PC-9 (cell line): ENCODE measurements at regions not wholly inside any gene's neighbourhood (a gene's known extent, or its start where the extent isn't known, plus 50 kb on each side); places are given as distances from the start of the nearest gene placed in this dataset.

Source experiments
- BruUV-seq: library from RNA; stranded (reverse); fragments of 400-500 nt; replicated peaks from 2 replicates; lab custom pipeline; 2021; lab: Mats Ljungman, UMichigan
- CTCF ChIA-PET: fragments of 300-600 bp; sonication (Branson Sonifier 250); formaldehyde crosslinking; loops from one replicate; lab custom pipeline; 2022; ENCODE audit warnings: antibody characterized with exemption; lab: Charles Lee
- POLR2A ChIA-PET: fragments of 300-600 bp; sonication (Branson Sonifier 250); formaldehyde crosslinking; loops from one replicate; lab custom pipeline; 2022; ENCODE audit warnings: antibody characterized with exemption; ENCODE audit not compliant: unreplicated experiment; lab: Charles Lee
- DNase-seq, 2 experiments: peaks; one replicate each; pipeline versions ENCODE4 v3.0.0 to v3.0.0-alpha.2; 2015 to 2022; ENCODE audit warnings: mixed read lengths in 1 of 2
- H2AFZ ChIP-seq: fragments of 200-600 bp; sonication (generic); 2 replicates; pipeline ENCODE4 v1.8.1; 2017; ENCODE audit warnings: antibody characterized with exemption
- H3F3A ChIP-seq: fragments of 200-600 bp; sonication (generic); 2 replicates; pipeline ENCODE4 v1.8.1; 2017; ENCODE audit warnings: antibody characterized with exemption, mild to moderate bottlenecking, low read depth; ENCODE audit not compliant: insufficient read depth
- H3K27ac ChIP-seq: fragments of 200-600 bp; sonication (generic); 2 replicates; pipeline ENCODE4 v1.6.1; 2016; ENCODE audit warnings: mixed run types
- H3K27me3 ChIP-seq: fragments of 200-600 bp; sonication (generic); 2 replicates; pipeline ENCODE4 v1.6.1; 2016; ENCODE audit warnings: low read depth, mixed run types; ENCODE audit not compliant: insufficient read depth
- H3K36me3 ChIP-seq: fragments of 200-600 bp; sonication (generic); 2 replicates; pipeline ENCODE4 v1.6.1; 2016; ENCODE audit warnings: low read depth, mixed run types
- H3K4me1 ChIP-seq: fragments of 200-600 bp; sonication (generic); replicated peaks from 2 replicates; pipeline ENCODE4 v1.6.1; 2016; ENCODE audit warnings: mixed run types; ENCODE audit not compliant: insufficient read depth
- H3K4me2 ChIP-seq: fragments of 200-600 bp; sonication (generic); 2 replicates; pipeline ENCODE4 v1.6.1; 2017; ENCODE audit warnings: mixed run types
- H3K4me3 ChIP-seq: fragments of 200-600 bp; sonication (generic); 2 replicates; pipeline ENCODE4 v1.6.1; 2016; ENCODE audit warnings: mixed run types
- H3K79me2 ChIP-seq: fragments of 200-600 bp; sonication (generic); 2 replicates; pipeline ENCODE4 v1.6.1; 2017; ENCODE audit warnings: low read depth, mixed run types
- H3K9me2 ChIP-seq: fragments of 200-600 bp; sonication (generic); 2 replicates; pipeline ENCODE4 v1.8.1; 2017; ENCODE audit warnings: mild to moderate bottlenecking; ENCODE audit not compliant: insufficient read depth
- H3K9me3 ChIP-seq: fragments of 200-600 bp; sonication (generic); 2 replicates; pipeline ENCODE4 v1.8.1; 2016; ENCODE audit warnings: low read depth; ENCODE audit not compliant: insufficient read depth
- H4K20me1 ChIP-seq: fragments of 200-600 bp; sonication (generic); 2 replicates; pipeline ENCODE4 v1.8.1; 2017; ENCODE audit not compliant: insufficient read depth
- EZH2 ChIP-seq: fragments of 200-600 bp; sonication (generic); IDR thresholded peaks from 2 replicates; pipeline ENCODE4 v1.8.0; 2017; ENCODE audit warnings: antibody characterized with exemption, low read depth
- intact Hi-C: fragments of 100-400 bp; cut with micrococcal nuclease; formaldehyde crosslinking; loops from one replicate; pipeline ENCODE4 v1.10.0; 2022; ENCODE audit not compliant: unreplicated experiment
- TF ChIP-seq, protein P1 (sequence below): fragments of 200-600 bp; sonication (generic); conservative IDR thresholded peaks from 2 replicates; pipeline ENCODE4 v1.6.1; 2017; ENCODE audit warnings: mixed run types, antibody characterized with exemption, mild to moderate bottlenecking, moderate library complexity

DNA sequence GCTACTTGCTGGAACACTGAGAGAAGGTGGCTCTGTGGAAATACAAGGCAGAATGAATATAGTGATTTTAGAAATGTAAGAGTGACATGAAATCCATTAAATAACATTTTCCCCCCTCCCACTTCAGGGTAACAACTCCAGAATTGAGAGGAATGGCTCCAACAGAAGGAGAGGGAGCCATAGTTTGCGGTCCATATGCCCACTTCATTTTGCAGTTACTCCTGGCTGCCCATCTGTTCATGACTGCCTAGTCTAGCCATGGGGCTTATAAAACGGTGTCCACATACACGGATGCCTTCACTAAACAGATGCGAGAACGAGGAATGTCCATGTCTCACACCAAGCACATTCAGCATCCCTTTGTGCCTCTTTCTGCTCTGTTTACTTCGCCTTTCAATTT is 186.7 kb downstream of the TMEM38B start:
- H3K4me3 ChIP-seq: no peak overlapping the region
- H3K27ac ChIP-seq: no peak overlapping the region
- H3K4me1 ChIP-seq: no peaks in the 10 kb centered on the region
- no peaks in the 10 kb centered on the region for H3K27me3 ChIP-seq
- no peaks in the 10 kb centered on the region for H3K9me3 ChIP-seq
- H3K36me3 ChIP-seq: no peaks in the 10 kb centered on the region
- BruUV-seq: no TSS peak
- DNase-seq: no peak
- POLR2A ChIA-PET: no interaction called here
- TF ChIP-seq, protein P1, sequence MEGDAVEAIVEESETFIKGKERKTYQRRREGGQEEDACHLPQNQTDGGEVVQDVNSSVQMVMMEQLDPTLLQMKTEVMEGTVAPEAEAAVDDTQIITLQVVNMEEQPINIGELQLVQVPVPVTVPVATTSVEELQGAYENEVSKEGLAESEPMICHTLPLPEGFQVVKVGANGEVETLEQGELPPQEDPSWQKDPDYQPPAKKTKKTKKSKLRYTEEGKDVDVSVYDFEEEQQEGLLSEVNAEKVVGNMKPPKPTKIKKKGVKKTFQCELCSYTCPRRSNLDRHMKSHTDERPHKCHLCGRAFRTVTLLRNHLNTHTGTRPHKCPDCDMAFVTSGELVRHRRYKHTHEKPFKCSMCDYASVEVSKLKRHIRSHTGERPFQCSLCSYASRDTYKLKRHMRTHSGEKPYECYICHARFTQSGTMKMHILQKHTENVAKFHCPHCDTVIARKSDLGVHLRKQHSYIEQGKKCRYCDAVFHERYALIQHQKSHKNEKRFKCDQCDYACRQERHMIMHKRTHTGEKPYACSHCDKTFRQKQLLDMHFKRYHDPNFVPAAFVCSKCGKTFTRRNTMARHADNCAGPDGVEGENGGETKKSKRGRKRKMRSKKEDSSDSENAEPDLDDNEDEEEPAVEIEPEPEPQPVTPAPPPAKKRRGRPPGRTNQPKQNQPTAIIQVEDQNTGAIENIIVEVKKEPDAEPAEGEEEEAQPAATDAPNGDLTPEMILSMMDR: no peak
- no peak for TF ChIP-seq EZH2
- intact Hi-C loops: loop anchor here (1.0 kb wide), 1 partner anchor 272 kb away; no protein-coding TSS in a partner anchor
- no peaks in the 10 kb centered on the region for H3F3A ChIP-seq
- no peaks in the 10 kb centered on the region for H3K9me2 ChIP-seq
- no peaks in the 10 kb centered on the region for H4K20me1 ChIP-seq
- no peak overlapping the region for H3K4me2 ChIP-seq
- H2AFZ ChIP-seq: no peak overlapping the region; the same call in 1 of the 2 replicates
- H3K79me2 ChIP-seq: no peaks in the 10 kb centered on the region
- CTCF ChIA-PET: interaction anchor here (0.6 to 1.2 kb wide), 5 partner anchors 17 to 273 kb away, joined by 3 to 8 read pairs (median 3); no protein-coding TSS in a partner anchor

DNA sequence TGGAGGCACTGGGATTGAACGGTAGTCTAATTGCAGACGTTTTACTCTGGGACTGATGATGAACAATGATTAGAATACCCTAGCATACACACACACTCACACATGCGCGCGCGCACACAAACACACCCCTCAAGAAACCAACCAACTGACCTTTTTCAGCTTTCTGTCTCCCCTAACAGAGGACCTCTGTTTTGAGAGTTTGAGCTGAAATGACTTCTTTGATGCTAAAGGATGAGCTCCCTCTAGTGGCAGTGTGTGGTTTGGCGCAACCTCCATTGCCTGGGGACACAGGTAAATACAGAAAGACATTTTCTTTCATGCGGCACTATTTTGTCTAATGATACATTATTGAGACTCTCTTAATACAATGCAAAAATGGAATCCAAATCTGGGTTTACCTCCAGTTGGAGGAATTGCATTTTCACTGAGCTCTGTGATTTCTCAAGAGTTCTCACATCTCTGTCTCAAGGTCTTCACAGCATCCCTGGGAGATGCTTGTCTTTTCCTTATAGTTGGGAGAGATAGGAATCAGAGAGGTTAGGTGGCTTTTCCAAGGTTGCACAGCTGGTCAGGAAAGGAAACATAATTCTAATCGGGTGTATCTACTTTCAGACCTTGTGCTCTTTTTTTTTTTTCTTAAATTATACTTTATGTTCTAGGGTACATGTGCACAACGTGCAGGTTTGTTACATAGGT is 187.5 kb downstream of the TMEM38B start:
- Histone ChIP-seq H3K9me3 (no peaks in the 10 kb centered on the region), H4K20me1 (no peaks in the 10 kb centered on the region), H3K9me2 (no peaks in the 10 kb centered on the region), H3K27ac (no peak overlapping the region), H3K79me2 (no peaks in the 10 kb centered on the region), H3K36me3 (no peaks in the 10 kb centered on the region), H3K4me3 (no peak overlapping the region), H3K27me3 (no peaks in the 10 kb centered on the region), H2AFZ (no peak overlapping the region), H3K4me2 (no peak overlapping the region), H3F3A (no peaks in the 10 kb centered on the region), H3K4me1 (no peaks in the 10 kb centered on the region)
- POLR2A ChIA-PET: no interaction called here
- no TSS peak for BruUV-seq
- intact Hi-C loops: loop anchor here (1.0 kb wide), 1 partner anchor 273 kb away; no protein-coding TSS in a partner anchor
- CTCF ChIA-PET: interaction anchor here (0.6 to 1.2 kb wide), 9 partner anchors 12 to 998 kb away, joined by 3 to 8 read pairs (median 3); no protein-coding TSS in a partner anchor
- DNase-seq: peak; percentile 48 to 69
- TF ChIP-seq, protein P1: peak; percentile 96
- no peak for TF ChIP-seq EZH2

DNA sequence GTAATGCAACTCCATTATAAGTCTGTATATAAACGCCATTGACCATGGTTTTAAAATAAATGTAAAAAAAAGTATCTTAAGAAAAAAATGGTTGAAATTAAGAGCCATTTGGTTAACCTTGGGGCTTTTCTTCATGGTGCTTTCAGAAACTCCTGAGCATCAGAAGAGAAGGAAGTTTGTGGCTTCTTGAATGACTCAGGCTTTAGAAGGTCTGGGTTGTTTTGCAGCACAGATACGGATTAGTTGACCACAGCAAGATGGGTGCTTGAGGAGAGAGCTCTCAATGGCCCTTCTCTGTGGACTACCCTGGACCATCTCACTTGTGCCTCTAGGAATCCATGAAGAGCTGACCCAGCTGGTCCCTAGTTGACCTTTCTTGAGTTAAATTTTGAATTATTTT is 189.5 kb downstream of the TMEM38B start:
- no peak for TF ChIP-seq EZH2
- POLR2A ChIA-PET: no interaction called here
- Histone ChIP-seq H3K9me3 (no peaks in the 10 kb centered on the region), H3K4me3 (no peak overlapping the region), H2AFZ (no peak overlapping the region), H3K9me2 (no peaks in the 10 kb centered on the region), H3K4me1 (no peaks in the 10 kb centered on the region), H3K4me2 (no peak overlapping the region), H3K36me3 (no peaks in the 10 kb centered on the region), H3F3A (no peaks in the 10 kb centered on the region), H3K27me3 (no peaks in the 10 kb centered on the region), H3K79me2 (no peaks in the 10 kb centered on the region), H3K27ac (no peak overlapping the region), H4K20me1 (no peaks in the 10 kb centered on the region)
- intact Hi-C loops: no loop called here
- DNase-seq: no peak
- no TSS peak for BruUV-seq
- CTCF ChIA-PET: no interaction called here
